GM21529 (cell line): ENCODE measurements at regions not wholly inside any gene's neighbourhood (a gene's known extent, or its start where the extent isn't known, plus 50 kb on each side); places are given as distances from the start of the nearest gene placed in this dataset.

Experiments
- ATAC-seq: cut with Tn5 transposase; IDR thresholded peaks from one replicate; pipeline ENCODE4 v1.9.1; 2021; ENCODE audit not compliant: unreplicated experiment

DNA sequence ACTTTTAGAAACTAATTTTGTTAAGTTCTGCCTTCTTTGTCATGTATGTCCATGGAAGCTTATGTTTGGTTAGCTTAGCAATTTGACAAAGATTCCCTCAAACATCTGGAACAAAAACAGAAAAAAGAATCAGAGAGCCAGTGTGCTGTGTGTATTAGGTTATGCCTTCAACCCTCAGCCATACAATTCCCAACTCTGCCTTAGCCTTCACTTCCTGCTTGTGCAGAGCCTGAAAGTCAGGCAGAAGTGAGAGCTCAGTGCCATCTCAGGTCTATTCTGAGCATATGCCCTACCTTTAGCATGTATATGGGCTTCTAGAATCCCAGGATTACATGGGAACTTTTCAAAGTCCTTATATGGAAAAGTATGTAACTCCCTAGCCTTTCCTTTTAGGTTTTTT, 58.2 kb upstream of the STOX2 start:
- no peak for ATAC-seq

DNA sequence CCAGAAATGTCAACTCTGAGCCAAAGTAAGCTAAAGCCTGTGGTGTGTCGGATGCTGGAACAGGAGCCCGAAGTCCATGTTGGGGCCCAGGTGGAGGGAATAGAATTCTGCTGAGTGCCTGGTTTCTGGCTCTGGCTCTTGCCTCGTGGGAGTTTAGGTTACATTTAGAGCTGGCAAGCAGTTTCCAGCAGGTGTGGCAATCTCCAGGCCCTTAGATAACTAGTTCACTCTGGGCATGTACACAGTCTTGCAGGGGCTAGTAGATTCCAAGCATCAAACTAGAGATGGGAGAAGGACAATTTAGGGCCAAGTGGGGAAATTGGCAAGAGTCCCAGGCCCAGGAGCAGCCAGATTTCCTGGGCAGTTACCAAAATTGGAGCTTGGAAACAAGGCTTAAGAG, 56.3 kb upstream of the STOX2 start:
- no peak for ATAC-seq

DNA sequence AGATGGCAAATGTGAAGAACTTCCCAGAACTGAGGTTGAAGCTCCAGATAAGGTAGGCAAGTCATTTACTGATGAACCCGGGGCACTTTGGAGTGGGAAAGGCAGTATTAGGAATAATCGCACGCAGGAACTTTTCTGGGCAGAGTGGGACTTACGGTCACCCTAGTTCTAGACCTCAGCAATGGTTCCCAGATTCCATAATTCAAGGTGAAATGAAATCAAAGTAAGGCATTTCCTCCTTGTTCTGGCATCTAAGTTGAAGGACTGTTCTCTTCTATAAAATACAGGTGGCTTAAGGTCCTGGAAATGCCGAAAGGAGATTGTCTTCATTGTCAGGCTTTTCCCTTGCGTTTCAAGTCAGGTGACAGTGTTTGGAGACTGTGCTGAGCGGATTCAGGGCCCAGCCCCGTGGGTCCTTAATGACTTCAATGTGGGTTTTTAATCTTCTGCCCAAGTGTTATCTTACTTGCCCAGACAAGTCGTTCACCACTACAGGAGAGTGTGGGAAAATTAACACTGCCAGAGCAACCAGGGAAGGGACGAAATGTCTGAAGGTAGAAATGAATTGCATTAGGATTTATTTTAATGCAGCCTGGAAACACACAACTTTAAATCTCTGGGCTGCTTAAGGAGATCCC, 52.1 kb upstream of the STOX2 start:
- no peak for ATAC-seq

DNA sequence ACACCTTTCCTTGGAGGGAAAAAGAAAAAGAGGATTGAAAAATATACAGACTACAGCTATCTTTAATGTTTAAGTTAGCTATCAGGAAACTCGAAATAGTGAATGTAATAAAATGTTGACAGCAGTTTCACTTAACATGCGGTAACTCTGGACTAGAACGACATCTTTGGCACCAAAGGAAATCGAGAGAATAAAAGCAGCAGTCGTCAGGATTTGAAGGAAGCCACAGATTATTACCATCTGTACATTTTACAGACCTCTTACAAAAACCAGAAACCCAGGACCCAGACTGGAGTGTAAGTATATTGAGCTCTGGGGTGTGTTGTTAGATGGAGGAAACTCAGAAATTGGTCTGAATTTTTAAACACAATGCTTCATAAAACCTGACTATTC, 51.6 kb upstream of the STOX2 start:
- ATAC-seq = no peak
